Amniotic epithelial cell (primary cell): ENCODE measurements at regions not wholly inside any gene's neighbourhood (a gene's known extent, or its start where the extent isn't known, plus 50 kb on each side); places are given as distances from the start of the nearest gene placed in this dataset.

Experiments
- DNase-seq: peaks from one replicate; pipeline ENCODE4 v3.0.0-alpha.2; 2010; ENCODE audit warnings: low read depth

GRCh38 chr6:165823609-165824326, 160.7 kb upstream of the PDE10A start:
- DNase-seq = no peak

DNA sequence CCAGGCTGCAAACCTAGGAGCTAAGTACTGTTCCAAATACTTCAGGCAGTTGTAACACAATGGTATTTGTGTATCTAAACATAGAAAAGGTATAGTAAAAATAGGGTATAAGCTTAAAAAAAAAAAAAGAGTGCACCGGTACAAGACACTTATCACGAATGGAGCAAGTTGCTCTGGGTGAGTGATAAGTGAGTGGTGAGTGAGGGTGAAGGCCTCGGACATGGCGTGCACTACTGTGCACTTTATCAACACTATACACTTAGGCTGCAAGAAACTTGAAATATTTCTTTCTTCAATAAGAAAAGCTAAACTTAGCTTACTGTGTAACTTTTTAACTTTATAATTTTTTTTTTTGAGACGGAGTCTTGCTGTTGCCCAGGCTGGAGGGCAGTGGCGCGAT, 159.5 kb upstream of the PDE10A start:
- no peak for DNase-seq

- peak; percentile 45 for DNase-seq
These were observed 158.7 kb upstream of the PDE10A start for GRCh38 chr6:165821754-165822153.

DNA sequence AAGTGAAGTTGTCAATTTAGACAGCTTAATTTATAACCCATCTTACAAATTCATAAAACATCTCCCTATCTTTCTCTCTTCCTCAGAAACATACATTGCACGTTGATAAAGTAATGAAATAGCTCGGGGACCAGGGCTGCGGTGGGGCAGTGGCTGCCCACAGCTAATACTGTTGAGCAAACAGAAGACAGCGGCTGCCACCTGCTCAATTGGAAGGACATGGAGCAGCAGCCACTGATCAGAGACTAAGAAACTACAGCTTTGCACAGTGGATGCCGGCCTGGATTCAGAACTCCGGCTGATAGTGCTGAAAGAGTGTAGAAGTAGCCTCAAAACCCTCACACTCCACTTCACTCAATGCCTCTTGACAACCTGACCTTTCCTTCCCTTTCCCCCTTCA, 157.9 kb upstream of the PDE10A start:
- DNase-seq = no peak

DNA sequence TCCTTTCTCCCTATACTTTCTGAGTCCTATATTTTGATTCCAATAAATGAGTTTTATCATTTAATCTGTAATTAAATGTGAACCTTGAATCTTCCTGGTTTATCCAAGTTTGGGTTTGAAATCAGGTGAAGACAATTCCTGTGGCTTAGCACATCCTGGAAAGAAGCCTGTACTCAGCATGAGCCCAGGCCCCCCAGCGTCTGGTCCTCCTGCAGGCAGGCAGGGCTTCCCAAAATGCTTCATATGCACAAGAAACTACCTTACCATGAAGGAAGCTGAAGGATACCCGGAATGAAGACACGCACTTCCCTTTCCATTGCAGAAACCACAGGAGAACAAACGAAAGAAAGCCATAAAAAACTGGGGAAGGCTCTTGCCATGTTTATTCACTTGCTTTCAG, 157.4 kb upstream of the PDE10A start:
- no peak for DNase-seq

DNA sequence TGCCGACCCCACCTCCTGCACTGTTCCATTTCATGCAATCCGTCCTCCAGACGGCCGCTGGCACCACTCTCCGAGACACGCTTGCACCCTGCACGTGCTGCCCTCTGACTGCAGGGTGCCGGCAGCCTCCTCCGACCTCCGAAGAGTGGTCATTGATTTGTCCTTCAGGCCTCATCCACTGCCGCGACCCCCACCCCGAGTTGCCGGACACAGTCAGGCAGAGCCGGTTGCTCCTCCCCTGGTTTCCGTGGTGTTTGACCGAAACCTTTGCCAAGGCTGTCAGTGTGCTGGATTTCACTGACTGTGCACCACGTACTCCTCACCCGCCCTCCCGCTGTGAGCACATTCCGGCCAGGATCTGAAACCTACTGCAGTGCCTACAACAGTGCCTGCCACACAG, 156.4 kb upstream of the PDE10A start:
- no peak for DNase-seq

GRCh38 chr6:165818200-165818599, 155.2 kb upstream of the PDE10A start:
- no peak for DNase-seq

DNA sequence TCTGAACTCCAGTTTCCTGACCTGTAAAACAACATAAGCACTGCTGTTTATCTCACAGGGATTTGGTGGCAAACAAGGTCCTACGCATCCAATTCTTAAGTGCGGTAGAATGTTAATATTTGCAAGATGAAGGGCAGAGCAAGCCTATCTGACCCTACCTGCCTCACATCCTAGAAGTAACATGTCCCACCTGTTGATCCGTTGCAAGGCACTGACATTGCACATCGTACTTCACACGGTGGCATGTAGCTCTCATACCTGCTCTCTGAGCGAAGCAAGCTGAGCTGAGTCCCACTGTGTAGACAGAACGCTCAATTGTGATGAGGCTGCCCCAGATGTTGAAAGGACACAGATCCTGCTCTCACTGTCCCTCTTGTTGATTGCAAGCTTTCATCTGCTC, 154.7 kb upstream of the PDE10A start:
- DNase-seq = no peak

DNA sequence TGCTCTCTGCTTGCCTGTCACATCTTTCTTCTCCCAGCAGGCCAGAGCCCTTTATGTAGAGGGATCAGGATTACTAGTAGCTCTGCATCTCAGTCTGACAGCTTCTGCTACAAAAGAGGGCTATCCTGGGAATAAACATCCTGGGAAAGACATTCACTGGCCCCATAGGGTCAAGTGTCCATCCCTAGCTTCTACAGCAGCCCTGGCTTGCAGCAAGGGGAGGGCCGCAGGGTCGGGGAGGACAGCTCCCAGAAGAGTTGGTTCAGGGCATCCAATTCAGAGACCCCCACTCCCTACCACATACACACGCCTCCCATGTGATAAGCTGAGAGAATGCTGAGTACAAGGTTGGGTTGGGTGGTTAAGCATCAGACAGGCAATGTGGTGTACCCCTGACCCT, 154.1 kb upstream of the PDE10A start:
- no peak for DNase-seq

GRCh38 chr6:165814679-165815078, 151.6 kb upstream of the PDE10A start:
- no peak for DNase-seq

DNA sequence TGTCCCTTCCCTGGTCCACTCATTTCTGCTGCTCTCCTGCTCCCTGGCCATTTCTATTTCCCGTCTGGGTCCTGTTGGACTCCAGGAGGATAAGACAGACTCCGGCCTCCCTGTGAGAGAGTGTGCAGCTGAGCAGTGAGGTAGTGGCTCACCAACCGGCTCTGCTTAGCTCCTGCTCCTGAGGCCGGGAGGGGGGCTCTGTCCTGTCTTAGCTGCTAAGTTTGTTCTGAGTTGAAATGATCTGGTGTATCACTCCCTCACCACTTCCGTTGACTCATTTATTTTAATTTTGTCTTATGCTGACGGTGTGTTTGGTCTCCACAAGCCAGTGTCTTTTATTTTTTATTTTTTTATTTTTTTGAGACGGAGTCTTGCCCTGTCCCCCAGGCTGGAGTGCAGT, 148.5 kb upstream of the PDE10A start:
- DNase-seq = no peak

GRCh38 chr6:165808021-165808420, 145.0 kb upstream of the PDE10A start:
- no peak for DNase-seq

- DNase-seq = no peak
These were observed 144.4 kb upstream of the PDE10A start for GRCh38 chr6:165807249-165807960.

- no peak for DNase-seq
These were observed 143.2 kb upstream of the PDE10A start for GRCh38 chr6:165806126-165806810.

- DNase-seq = no peak
These were observed 142.6 kb upstream of the PDE10A start for GRCh38 chr6:165805636-165806035.

DNA sequence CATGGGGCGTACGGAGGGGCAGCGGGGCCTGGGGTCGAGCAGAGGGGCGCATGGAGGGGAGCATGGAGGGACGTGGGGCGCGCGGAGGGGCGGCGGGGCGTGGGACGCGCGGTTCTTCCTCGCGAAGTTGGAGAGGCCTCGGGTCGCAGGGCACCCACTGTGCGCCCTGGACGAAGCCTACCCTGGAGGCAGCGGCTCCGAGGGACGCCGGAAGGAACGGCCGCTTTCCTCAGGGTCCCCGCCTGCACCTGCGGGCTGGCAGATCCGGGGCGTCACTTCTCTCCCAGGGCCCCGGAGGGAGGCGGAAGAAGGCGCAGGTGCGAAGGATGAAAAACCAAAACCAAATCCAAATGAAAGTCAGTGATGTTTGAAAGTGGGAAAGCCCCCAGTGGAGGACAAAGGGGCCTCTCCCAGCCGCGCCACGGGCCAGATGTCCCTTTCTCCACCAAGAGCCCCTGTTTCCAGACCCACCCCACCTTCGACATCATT, 142.1 kb upstream of the PDE10A start:
- DNase-seq = no peak

DNA sequence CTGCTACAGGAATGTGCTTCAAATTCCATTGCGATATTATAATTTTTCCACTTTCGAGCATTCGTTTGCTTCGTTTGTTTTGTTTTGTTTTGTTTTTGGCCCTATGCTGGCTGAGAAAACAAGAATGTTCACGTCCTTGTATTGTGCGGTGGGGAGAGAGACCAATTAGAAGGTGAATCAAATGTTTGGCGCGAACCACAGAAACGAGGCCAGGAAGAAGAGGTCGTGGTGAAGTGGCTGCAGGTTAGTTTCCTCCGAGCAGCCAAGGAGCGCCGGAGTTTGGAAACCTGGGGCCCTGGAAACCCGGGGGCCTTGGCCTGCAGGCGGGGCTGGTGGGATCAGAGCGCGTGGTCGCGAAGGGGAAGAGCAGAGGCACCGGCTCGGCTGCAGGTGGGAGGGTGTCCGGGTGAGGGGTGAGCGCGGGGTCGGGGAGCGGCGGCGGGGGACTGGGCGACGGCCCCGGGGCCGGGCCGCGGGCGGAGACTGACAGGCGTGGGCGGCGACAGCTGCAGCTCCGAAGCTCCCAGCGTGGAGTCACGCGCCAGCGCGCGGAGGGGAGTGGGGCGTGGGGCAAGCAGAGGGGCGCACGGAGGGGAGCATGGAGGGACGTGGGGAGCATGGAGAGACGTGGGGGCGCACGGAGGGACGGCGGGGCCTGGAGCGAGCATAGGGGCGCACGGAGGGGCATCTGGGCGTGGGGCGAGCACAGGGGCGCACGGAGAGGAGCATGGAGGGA, 141.5 kb upstream of the PDE10A start:
- no peak for DNase-seq

DNA sequence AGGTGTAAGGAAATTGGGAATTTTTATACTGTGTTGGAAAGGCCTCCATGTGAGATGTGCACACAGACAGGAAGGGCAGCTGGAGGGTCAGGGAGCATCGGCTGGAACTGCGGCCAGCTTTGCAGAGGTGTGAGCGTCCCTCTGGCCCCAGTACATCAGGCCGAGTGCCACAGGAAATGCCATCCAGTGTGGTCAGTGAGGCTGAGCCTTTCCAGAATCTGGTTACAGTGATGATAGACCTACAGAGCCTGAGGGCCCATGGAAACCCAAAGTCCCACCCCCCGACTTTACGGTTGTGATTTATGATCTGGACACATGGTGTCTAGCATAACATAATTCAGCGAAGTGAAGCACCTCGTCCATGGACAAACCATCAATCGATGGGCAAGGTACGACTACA, 137.3 kb upstream of the PDE10A start:
- no peak for DNase-seq

GRCh38 chr6:165799391-165800153, 136.5 kb upstream of the PDE10A start:
- no peak for DNase-seq

GRCh38 chr6:165798991-165799390, 135.9 kb upstream of the PDE10A start:
- no peak for DNase-seq

DNA sequence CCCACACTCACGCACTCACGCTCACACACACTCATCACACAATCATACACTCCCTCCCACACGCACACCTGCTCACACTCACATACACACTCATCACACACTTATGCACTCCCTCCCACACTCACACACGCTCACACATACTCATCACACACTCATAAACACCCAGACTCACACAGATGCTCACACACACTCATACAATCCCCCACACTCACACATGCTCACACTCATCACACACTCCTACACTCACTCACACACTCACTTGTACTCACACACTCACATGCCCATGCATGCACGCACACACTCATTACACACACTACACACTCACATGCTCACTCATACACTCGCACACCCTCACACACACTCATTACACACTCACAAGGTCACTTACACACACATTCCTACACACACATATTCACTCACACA, 131.1 kb upstream of the PDE10A start:
- DNase-seq = no peak
